GM12801 (cell line): ENCODE measurements at regions not wholly inside any gene's neighbourhood (a gene's known extent, or its start where the extent isn't known, plus 50 kb on each side); places are given as distances from the start of the nearest gene placed in this dataset.

Experiments used
- CTCF ChIP-seq: IDR thresholded peaks from one replicate; pipeline ENCODE4 v1.5.1; 2011; ENCODE audit warnings: control low read depth; ENCODE audit not compliant: insufficient read length; ENCODE audit errors: extremely low read depth

GRCh38 chr12:65631621-65632111, 192.6 kb upstream of the HMGA2 start:
- TF ChIP-seq CTCF = no peak

GRCh38 chr12:65632131-65632855, 192.0 kb upstream of the HMGA2 start:
- TF ChIP-seq CTCF = no peak

- TF ChIP-seq CTCF = no peak
These were observed 190.2 kb upstream of the HMGA2 start for GRCh38 chr12:65634061-65634460.

- TF ChIP-seq CTCF = no peak
These were observed 189.5 kb upstream of the HMGA2 start for GRCh38 chr12:65634626-65635331.

GRCh38 chr12:65636436-65636835, 187.8 kb upstream of the HMGA2 start:
- TF ChIP-seq CTCF = no peak

GRCh38 chr12:65637150-65637549, 187.1 kb upstream of the HMGA2 start:
- TF ChIP-seq CTCF = no peak

GRCh38 chr12:65637774-65638173, 186.5 kb upstream of the HMGA2 start:
- no peak for TF ChIP-seq CTCF
